ENCODE measurements at regions not wholly inside any gene's neighbourhood (a gene's known extent, or its start where the extent isn't known, plus 50 kb on each side); places are given as distances from the start of the nearest gene placed in this dataset.

DNA sequence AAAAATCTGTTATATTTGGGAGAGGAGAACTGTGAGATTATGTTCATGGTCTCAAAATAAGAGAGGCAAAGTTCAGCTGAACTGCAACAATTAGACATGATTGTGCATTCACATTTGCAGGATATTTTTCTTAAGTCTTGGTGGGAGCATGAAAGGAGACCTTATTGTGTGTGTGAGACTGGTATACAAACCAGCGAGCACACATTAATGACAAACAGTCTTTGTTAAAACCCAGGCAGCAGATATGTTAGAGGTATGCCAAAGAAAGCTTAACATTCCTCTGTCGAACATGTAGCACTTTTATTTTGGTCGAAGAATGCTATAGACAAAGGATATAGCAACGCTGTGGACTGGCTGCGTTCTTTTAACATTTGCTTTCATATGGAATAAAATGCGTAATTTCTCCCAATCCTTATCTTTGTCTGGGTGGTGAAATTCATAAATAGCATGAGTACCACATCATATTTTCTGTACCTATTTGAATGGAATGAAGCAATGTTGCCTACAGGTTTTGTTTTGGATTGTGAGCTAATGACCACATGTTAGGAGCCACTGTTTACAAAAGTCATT lies 88.4 kb downstream of the ICOS start:
- H4K20me1 ChIP-seq (ENCODE audit: control insufficient read depth, extremely low read depth, insufficient read depth, low read length) = no peaks in the 10 kb centered on the region
- H3K9me3 ChIP-seq (ENCODE audit: control insufficient read depth, low read depth, low read length) = no peaks in the 10 kb centered on the region
- peaks cover 11% of the 10 kb centered on the region for H3K4me1 ChIP-seq (ENCODE audit: control insufficient read depth, extremely low read depth, insufficient read depth, low read length)
- dilution Hi-C loops (cut with MboI; ENCODE audit: extremely low pct_ligation_motif_present, low sequenced_read_pairs) = no loop called here
- H3K79me2 ChIP-seq (ENCODE audit: control insufficient read depth, insufficient read depth, low read length) = no peaks in the 10 kb centered on the region
- TF ChIP-seq EZH2 (IDR thresholded peaks at IDR 0.05; ENCODE audit: low read length) (no peak), CTCF (optimal IDR thresholded peaks at IDR 0.05 in 1 of 3, IDR thresholded peaks at IDR 0.05 in 1 of 3, conservative IDR thresholded peaks at IDR 0.05 in 1 of 3; ENCODE audit: extremely low read depth in 1 of 3, insufficient read depth in 2 of 3, low read length in 3 of 3) (no peak)
- no peak overlapping the region for H3K27ac ChIP-seq (ENCODE audit: control insufficient read depth, insufficient read depth, low read length)
- H3K4me3 ChIP-seq (ENCODE audit: control insufficient read depth in 2 of 3, extremely low read depth in 1 of 3, insufficient read depth in 2 of 3, low read depth in 1 of 3, low read length in 3 of 3) = no peak overlapping the region
- H3K9ac ChIP-seq (ENCODE audit: control insufficient read depth, extremely low read depth, insufficient read depth, low read length) = no peak overlapping the region
- FAIRE-seq (no peak), DNase-seq (ENCODE audit: low read depth, low spot score) (no peak)
- no peak overlapping the region for H3K4me2 ChIP-seq (ENCODE audit: control insufficient read depth, extremely low read depth, insufficient read depth, low read depth, low read length)
- no peaks in the 10 kb centered on the region for H3K27me3 ChIP-seq (ENCODE audit: control insufficient read depth, extremely low read depth, insufficient read depth, low read length)
- H3K36me3 ChIP-seq (ENCODE audit: control insufficient read depth in 2 of 2, extremely low read depth in 1 of 2, insufficient read depth in 2 of 2, low read length in 2 of 2) = no peaks in the 10 kb centered on the region
- no peaks in the 10 kb centered on the region for H3K9me1 ChIP-seq (ENCODE audit: control insufficient read depth, extremely low read depth, insufficient read depth, low read length)
- no peak overlapping the region for H2AFZ ChIP-seq (ENCODE audit: control insufficient read depth, low read length)

DNA sequence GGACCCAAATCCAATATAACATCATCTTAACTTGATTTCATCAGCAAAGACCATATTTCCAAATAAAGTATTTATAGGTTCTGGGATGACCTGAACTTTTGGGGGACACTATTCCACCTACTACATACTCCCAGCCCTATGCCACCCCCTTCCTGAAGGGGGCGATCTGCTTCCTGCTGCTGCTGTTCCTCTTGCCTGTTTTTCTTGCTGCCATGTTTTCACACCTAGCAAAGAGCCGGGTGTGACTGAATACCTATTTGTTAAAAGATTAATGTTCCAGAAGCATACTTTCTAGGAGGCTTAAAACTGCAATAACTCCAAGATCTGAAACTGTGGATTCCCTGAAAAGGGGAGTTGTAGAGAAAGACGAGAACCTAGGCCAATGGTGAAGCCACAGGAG lies 89.7 kb downstream of the ICOS start:
- Histone ChIP-seq H2AFZ (ENCODE audit: control insufficient read depth, low read length) (no peak overlapping the region), H3K4me2 (ENCODE audit: control insufficient read depth, extremely low read depth, insufficient read depth, low read depth, low read length) (no peak overlapping the region), H3K27me3 (ENCODE audit: control insufficient read depth, extremely low read depth, insufficient read depth, low read length) (no peaks in the 10 kb centered on the region), H4K20me1 (ENCODE audit: control insufficient read depth, extremely low read depth, insufficient read depth, low read length) (no peaks in the 10 kb centered on the region), H3K79me2 (ENCODE audit: control insufficient read depth, insufficient read depth, low read length) (no peaks in the 10 kb centered on the region), H3K9me3 (ENCODE audit: control insufficient read depth, low read depth, low read length) (no peaks in the 10 kb centered on the region), H3K4me1 (ENCODE audit: control insufficient read depth, extremely low read depth, insufficient read depth, low read length) (peaks cover 8% of the 10 kb centered on the region), H3K36me3 (ENCODE audit: control insufficient read depth in 2 of 2, extremely low read depth in 1 of 2, insufficient read depth in 2 of 2, low read length in 2 of 2) (no peaks in the 10 kb centered on the region), H3K27ac (ENCODE audit: control insufficient read depth, insufficient read depth, low read length) (no peak overlapping the region), H3K4me3 (ENCODE audit: control insufficient read depth in 2 of 3, extremely low read depth in 1 of 3, insufficient read depth in 2 of 3, low read depth in 1 of 3, low read length in 3 of 3) (no peak overlapping the region), H3K9me1 (ENCODE audit: control insufficient read depth, extremely low read depth, insufficient read depth, low read length) (no peaks in the 10 kb centered on the region), H3K9ac (ENCODE audit: control insufficient read depth, extremely low read depth, insufficient read depth, low read length) (no peak overlapping the region)
- TF ChIP-seq EZH2 (IDR thresholded peaks at IDR 0.05; ENCODE audit: low read length) = no peak
- TF ChIP-seq CTCF (optimal IDR thresholded peaks at IDR 0.05 in 1 of 3, IDR thresholded peaks at IDR 0.05 in 1 of 3, conservative IDR thresholded peaks at IDR 0.05 in 1 of 3; ENCODE audit: extremely low read depth in 1 of 3, insufficient read depth in 2 of 3, low read length in 3 of 3) = peak in 2 of 3 experiments; percentile 27 to 34
- dilution Hi-C loops (cut with MboI; ENCODE audit: extremely low pct_ligation_motif_present, low sequenced_read_pairs) = no loop called here
- FAIRE-seq (no peak), DNase-seq (ENCODE audit: low read depth, low spot score) (no peak)

Measured in keratinocyte (primary cell).